ENCODE measurements at regions not wholly inside any gene's neighbourhood (a gene's known extent, or its start where the extent isn't known, plus 50 kb on each side); places are given as distances from the start of the nearest gene placed in this dataset.

DNA sequence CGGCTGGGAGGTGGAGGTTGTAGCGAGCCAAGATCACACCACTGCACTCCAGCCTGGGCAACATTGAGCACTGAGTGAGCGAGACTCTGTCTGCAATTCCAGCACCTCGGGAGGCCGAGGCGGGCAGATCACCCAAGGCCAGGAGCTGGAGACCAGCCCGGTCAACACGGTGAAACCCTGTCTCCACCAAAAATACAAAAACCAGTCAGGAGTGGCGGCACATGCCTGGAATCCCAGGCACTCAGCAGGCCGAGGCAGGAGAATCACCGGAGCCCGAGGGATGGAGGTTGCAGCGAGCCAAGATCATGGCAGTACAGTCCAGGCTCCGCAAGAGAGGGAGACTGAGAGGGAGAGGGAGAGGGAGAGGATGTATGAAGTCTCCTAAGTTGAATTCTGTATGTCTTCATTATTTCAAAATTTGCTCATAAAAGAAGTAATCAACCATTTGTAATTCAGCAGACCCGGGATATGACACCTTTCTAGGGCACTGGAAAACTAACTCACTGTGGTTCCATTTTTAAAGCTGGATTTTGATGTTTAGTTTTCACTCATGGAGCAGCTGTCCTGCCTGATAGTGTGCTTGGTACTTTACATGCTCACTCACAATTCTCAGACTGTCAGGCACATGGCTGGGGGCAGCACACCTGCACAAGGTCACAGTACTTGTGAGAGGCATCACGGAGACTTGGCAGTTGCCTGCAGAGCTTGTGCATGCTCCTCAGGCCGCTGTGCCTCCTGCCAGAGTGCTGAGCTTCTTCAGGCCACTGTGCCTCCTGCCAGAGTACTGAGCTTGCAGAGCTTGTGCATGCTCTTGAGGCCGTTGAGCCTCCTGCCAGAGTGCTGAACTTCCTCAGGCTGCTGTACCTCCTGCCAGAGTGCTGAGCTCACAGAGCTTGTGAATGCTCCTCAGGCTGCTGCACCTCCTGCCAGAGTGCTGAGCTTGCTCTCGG, 106.2 kb downstream of the ERMARD start:
- DNase-seq (ENCODE audit: low spot score), result peak; percentile 81

DNA sequence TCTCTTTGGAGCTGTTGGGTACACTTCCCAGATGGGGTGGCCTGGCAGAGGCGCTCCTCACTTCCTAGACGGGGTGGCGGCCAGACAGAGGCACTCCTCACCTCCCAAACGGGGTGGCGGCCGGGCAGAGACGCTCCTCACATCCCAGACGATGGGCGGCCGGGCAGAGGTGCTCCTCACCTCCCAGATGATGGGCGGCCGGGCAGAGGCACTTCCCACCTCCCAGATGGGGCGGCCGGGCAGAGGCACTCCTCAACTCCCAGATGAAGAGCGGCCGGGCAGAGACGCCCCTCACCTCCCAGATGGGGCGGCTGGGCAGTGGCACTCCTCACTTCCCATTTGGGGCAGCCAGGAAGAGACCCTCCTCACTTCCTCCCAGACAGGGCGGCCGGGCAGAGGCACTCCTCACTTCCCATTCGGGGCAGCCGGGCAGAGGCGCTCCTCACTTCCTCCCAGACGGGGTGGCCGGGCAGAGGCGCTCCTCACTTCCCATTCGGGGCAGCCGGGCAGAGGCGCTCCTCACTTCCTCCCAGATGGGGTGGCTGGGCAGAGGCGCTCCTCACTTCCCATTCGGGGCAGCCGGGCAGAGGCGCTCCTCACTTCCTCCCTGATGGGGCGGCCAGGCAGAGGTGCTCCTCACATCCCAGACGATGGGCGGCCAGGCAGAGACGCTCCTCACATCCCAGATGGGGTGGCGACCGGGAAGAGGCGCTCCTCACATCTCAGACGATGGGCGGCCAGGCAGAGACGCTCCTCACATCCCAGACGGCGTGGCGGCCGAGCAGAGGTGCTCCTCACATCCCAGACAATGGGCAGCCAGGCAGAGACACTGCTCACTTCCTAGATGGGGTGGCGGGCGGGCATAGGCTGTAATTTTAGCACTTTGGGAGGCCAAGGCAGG, 105.3 kb downstream of the ERMARD start:
- peak; percentile 87 for DNase-seq (ENCODE audit: low spot score)

DNA sequence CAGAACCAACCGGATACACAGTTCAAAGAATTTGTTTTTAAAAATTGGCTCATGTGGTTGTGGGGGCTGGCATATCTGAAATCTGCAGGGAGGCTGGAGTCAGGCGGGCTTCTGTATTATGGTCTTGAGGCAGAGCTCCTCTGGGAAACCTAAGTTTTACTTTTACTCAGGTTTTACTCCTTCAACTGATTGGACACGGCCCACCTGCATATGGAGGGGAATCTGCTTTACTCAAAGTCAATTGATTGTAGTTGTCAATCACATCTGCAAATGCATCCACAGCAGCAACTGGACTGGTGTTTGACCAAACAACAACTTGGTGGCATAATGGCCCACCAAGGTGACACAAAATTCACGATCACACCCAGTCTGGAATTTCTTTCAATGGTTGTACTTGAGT, 103.4 kb downstream of the ERMARD start:
- no peak for DNase-seq (ENCODE audit: low spot score)

DNA sequence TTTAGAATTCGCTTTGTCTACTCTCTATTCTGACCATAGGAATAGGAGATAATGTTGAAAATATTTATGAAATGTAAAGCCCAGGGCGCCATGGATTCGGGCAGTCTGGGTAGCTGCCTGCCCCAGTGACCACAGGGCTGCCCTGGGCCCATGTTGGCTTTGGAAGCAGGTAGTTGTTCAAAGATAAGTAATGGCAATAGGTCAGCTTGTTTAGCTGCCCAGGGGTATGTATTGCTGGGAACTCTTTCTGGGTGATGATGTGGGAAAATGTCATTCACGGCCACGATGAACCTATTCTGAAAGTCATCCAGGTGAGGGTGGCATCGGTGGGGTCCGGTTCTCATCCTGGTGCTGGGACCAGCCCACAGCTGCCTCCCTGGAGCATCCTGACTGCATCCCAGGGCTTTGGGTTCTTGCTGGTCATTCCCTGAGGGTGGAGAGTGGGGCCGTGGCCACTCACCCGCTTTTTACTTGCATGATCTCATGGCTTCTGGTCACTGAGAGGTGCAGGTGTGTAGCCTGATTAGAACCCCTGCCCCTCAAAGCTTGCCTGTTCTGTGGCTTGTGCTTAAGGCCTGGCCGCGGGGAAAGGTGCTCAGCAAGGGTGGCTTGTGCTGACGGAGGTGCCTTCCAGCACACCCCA, 102.8 kb downstream of the ERMARD start:
- peak; percentile 78 for DNase-seq (ENCODE audit: low spot score)

DNA sequence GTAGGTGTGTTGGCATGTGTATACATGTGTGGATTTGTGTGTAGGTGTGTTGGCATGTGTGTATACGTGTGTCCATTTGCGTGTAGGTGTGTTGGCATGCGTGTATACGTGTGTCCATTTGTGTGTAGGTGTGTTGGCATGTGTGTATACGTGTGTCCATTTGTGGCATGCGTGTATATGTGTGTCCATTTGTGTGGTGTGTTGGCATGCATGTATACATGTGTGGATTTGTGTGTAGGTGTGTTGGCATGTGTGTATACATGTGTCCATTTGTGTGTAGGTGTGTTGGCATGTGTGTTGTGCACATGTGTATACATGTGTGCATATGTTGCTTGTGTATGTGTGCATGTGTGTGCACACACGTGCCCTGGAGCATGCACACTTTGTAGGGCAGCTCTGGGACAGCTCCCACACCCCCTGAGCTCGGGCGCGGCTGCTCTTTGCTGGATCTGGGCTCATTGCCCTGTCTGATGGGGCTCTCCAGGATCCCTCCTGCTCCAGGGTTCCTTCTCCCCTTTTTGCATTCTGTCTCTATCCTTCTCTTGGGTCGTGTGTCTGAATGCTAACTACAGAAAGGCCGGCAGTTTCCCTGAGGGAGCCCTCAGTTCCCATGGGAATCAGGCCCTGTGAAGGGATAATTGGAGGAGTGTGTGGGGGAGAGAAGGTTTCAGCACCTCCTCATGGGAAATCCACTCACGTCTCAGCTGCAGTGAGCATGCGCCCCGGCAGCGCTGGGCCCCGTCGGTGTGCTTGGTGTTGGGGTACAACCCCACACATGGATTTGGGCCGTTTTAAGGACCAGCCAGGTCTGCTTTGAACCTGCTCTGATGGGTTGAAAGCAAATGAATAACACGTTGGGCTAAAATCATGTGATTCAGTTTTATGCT, 102.0 kb downstream of the ERMARD start:
- peak; percentile 45 for DNase-seq (ENCODE audit: low spot score)

DNA sequence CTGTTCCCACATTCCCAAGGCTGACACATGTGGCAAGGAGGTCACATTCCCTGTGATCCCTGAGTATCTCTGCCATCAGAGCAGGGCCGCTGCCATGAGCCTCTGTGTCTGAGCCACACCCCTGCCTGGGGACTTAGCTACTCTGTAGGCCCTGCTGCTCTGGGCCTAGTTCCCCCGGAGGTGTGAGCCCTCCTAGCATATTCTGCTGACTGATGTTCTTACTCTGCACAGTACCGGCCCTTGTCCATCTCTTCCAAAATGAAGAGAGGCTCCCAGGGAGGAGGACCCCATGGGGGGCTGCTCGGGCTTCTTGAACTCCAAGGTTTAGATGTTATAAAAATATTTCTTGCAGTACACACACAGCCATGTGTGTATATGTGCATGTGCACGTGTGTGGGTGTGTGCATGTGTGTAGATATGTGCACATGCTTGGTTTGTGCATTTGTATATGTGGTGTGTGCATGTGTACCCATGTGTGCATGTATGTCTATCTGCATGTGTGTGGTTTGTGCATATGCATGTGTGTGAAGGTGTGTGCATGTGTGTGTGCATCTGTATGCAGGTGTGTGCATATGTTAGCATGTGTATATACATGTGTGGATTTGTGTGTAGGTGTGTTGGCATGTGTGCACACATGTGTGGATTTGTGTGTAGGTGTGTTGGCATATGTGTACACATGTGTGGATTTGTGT, 101.2 kb downstream of the ERMARD start:
- DNase-seq (ENCODE audit: low spot score), result peak; percentile 60

DNA sequence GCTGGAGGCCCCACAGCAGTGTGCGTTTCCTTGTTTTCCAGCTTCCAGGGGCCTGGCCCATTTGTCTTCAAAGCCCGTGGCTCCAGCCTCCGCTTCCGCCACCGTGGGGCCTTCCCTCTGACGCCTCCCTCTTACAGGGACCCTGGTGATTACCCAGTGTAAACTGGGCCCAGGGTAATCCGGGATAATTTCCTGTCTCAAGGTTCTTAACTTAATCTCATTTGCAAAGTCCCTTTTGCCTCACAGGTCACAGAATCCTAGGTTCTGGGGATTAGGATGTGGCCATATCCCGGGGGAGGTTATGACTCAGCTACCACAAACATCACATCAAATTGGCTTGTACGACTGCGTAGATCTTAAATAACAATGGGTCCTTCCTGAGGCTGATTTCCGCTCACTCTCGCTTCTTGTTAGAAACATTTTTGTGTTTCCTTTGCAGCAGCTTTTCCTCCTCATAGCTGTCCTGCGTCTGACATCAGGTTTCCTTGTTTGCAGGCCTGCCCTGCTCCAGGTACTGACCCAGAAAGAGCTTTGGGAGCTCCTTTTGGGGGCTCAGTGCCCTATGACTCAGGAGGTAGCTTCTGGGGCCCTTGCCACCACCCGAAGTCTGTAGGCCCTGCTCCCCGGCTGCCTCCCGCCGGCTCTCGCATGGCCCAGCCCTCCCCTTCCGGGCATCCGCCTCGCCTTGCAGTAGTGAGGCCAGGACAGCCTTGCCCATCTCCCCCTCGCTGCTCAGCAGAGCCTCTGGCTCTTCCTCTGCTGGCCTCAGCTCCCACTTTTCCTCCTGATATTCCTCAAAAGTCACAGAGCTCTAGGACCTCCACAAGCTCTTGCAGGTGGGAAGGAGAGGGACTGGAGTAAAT, 100.5 kb downstream of the ERMARD start:
- DNase-seq (ENCODE audit: low spot score), result peak; percentile 79

DNA sequence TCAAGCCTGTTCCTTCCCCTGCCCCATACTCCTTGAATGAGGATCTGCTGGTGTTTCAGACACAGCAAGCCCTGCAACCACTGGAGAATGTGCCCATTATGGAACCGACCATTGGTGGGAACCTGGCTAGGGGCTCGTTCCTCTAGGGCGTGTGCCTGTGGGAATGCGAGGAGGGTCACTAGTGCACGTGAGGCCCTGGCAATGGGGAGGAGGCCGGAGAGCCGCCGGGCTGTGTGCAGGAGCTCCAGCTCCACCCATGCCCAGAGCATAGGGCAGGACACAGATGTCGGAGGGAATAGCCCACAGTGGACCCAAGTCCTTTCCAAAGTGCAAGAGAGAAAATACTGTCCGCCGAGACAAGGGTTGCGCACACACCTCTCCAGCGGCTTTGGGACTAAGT, 99.3 kb downstream of the ERMARD start:
- peak; percentile 78 for DNase-seq (ENCODE audit: low spot score)

DNA sequence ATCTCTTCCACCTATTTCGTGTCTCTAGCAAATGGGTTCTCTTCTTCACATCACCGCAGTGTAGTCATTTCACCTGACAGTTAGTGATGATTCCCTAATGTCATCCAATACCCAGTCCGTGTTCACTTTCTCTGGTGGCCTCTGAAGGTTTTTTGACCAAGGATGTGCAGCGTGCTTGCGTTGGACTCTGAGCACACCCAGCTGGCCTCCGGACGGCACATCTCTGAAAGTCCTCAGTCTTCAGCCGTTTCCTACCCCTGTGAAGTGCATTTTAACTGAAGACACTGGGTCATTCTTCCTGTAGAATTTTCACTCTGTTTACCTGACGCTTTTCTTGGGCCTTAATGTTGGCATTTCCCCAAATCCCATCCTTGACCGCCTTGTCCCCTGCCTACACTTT, 98.7 kb downstream of the ERMARD start:
- DNase-seq (ENCODE audit: low spot score), result peak; percentile 57

DNA sequence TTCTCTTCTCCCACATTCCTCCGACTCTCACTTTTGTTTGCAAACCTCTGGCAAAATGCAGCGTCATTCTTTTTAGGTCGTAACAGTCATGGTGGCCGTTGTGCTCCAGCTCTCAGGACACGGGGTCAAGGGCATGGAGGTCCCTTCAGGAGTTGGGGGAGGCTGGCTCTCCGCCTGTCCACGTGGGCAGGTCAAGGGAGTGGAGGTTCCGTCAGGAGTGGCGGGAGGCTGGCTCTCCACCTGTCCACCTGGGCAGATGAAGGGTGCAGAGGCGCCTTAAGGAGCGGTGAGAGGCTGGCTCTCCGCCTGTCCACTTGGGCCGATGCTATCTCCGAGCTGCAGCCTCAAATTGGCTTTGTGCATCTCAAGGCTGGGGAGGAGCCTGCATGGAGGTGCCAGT, 98.0 kb downstream of the ERMARD start:
- DNase-seq (ENCODE audit: low spot score), result peak; percentile 68

DNA sequence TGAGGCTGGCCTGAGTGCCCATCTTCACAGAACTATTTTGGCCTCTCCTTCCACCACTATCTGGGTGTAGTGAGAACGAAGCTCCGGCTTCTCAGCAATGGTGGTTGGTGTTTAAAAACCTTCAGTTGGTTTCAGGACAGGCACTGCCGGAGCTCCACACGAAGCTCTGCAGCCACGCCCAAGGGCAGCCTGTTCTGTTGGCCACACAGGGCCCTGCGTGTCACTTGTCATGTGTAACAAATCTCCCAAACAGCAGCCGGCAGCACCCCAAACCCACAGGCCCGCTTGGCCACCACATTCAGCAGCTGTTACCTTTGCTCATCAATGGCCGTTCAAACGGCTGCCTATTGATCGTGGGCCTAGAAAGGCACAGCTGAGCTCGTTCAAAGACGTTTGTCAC, 97.5 kb downstream of the ERMARD start:
- peak; percentile 73 for DNase-seq (ENCODE audit: low spot score)

DNA sequence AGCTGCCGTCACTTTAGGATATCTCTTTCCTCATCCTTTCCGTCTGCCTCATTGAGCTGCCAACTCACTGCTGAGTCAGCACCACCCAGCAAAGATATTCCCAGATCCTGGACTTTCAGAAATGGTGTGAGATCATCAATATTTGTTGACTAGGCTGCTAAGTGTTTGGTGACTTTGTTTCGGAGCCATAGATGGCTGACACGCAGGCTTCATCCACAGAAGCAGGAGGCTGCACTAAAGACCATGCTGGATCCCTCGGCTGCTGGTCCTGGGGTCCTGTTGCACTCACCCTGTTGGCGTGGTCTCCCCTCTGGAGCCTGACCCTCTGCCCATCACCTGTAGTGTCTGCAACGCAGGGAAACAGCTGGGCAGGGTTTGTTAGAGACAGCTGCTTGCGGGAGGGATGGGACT, 96.5 kb downstream of the ERMARD start:
- DNase-seq (ENCODE audit: low spot score), result peak; percentile 64

DNA sequence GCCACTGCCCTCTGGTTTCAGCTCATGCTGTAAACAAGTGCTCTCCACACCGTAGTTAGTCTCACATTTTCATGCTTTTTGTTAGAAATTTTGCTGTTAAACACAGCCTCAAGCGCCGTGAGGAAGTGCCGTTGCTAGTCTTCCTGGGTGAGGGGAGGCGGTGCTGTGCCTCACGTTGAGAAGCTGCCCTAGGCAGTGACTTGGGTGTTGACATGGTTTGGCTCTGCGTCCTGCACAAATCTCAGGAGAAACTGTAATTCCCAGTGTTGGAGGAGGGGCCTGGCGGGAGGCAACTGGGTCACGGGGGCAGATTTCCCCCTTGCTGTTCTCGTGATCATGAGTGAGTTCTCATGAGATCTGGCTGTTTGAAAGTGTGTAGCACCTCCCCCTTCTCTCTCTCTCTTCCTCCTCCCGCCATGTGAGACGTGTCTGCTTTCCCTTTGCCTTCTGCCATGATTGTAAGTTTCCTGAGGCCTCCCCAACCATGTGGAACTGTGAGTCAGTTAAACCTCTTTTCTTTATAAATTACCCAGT, 95.8 kb downstream of the ERMARD start:
- DNase-seq (ENCODE audit: low spot score), result peak; percentile 57

DNA sequence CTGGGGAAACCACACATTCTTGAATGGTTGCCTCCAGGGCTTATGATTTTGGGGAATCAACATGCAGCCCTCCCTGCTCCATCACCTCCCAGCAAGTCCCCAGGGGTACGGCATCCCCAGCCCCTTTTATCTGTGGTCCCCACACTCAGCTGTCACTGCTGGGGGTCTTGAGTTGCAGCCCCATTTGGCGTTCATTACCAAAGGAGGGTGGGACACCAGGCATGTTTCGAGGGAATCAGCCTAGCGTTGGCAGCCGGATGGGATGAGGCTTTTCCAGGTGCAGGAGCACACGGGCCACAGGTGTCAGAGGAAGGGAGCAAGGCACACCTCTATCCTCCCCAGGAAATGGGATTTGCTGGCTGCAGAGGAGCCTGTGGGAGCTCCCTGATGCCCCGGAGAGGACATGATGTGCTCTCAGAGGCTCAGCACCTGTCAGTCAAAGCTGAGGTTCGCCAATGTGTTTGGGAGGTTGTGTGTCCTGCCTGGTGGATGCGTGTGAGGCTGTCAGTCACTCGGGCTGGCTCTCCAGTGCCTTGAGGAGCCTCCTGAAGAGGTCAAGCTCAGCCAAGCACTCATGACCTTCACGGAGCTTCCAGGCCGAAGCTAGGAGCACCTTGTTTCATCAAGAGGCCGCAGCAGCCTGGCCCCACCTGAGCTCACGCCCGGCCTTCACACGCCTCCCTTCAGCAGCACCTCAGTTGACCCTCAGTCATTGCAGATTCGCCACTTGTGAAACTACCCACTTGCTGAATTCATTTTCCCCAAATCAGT, 95.0 kb downstream of the ERMARD start:
- peak; percentile 83 for DNase-seq (ENCODE audit: low spot score)

DNA sequence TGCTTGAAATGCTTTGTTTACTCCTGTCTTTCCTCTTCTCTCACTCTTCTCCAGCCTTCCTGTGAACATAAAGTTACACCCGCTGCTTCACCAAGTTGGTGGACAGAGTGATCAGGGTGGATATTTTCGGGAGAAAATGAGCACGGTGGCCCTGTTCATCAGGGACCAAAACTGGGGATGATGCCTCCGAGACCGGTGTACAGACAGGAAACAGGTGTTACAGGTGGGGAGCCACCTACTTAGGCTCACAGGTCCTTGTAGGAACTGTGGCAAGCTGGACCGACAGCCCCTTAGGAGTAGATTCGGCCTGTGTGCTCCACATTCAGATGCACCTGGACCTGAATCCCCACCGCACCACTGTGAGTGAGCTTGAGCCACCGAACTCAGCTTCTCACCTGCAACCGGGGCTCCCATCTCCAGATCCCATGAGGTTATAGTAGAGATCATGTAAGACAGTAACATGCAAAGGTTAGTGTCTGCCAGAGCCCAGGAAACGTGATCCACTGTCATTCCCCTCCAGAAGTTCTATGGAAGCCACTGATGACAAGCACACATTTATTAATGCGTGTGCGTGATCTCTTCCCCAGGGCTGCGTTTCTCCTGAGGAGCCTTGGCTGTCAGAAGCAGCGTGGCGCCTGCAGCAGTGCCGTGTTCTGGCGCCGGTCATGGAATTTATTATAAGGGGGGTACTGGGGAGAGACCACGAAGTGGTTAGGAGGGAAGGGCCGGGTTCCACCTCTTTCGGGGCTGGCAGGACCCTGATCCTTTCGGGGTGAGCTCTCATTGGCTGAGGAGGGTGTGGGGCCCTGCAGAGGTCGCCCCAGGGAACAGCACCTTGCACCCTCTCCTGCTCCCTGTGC, 94.2 kb downstream of the ERMARD start:
- peak; percentile 45 for DNase-seq (ENCODE audit: low spot score)

DNA sequence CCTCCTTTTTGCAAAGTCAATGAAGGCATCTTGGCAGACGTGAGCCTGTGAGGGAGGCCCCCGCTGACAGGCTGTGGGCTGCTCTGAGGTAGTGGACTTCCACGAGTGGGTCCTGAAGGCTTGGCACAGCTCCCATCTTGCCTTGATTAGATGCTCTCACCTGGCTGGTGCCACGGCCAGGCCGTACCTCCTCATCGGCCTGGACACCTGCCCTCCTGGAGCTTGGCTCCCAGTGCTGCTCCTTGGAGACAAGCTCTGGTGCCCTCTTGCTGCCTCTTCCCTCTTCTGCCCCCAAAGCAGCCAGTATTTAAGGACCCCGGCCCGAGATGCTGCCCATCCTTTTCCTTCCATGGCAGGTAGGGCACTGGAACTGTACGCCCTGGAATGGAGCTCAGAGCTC, 93.5 kb downstream of the ERMARD start:
- DNase-seq (ENCODE audit: low spot score), result peak; percentile 79

DNA sequence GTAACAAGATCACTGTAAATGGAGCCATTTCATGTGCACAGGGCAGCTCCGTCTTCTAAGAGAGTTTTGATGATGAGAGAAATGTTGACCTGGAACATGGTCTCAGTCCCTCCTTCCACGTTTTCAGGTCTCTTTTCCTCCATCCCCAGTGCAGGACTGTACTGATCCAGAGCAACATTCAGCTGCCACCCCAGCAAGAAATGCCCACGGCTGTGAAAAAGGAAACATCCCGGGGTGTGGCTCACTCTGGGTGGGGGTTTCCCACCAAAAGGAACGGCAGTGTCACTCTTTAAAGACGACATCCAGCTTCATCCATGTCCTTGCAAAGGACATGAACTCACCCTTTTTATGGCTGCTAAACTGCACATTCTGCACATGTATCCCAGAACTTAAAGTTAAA, 92.6 kb downstream of the ERMARD start:
- DNase-seq (ENCODE audit: low spot score), result no peak
